Inferior parietal cortex (tissue), 1 donor: ENCODE measurements at regions not wholly inside any gene's neighbourhood (a gene's known extent, or its start where the extent isn't known, plus 50 kb on each side); places are given as distances from the start of the nearest gene placed in this dataset.

Experiments
- DNase-seq: peaks from one replicate; pipeline ENCODE4 v3.0.0-alpha.2; 2016; ENCODE audit errors: extremely low spot score

DNA sequence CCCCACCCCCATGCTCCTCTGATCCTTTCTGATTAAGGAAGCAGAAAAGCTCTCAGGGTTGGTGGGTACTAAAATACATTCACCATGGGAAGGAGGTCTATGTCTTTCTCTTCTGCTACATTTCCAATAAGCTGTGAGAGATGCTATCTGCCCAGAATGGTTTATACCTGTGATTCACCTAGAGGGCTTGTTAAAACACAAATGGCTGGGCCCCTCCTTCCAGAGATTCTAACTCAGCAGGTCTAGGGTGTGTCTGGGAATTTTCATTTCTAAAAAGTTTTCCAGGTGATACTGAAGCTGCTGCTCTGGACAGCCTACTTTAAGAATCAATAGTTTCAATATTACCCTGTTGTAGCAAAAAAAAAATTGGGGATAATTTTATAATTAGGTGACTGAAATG, 772.2 kb upstream of the ZEB2 start:
- DNase-seq: no peak

DNA sequence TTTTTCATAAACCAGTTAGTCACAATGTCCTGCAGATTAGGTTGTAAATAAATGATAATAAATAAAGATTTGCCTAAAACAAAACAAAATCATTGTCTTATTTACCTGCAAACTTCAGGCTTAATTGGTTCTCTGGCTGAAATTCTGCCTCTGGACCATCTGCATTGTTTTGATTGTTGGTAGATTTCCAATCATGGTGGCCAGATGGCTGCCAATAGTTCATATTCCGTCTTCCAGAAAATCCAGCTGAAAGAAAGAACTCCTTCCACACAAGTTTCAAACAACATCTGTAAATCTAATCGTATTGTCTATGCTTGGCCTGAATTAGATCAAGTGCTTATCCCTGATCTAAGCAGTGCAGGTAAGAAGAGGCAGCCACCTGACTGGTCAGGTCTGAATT, 771.1 kb upstream of the ZEB2 start:
- DNase-seq: no peak

DNA sequence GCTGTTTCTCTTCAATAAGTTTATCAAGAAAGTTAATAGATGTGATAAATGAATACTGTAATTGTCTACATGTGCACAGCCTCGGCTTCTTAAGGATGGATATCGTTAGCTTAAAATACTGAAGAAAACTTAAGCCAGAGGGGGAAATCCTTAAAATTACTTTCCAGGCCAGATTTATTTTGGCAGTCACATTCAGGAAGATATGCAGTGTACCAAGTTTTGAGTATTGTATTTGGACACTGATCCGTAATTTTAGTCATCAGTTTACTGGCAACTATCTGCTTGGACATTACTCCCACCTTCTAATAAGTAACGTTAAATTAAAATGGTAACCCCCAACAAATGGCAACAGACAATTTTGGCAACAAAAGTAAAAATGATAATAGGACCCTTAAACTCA, 770.0 kb upstream of the ZEB2 start:
- DNase-seq: no peak

DNA sequence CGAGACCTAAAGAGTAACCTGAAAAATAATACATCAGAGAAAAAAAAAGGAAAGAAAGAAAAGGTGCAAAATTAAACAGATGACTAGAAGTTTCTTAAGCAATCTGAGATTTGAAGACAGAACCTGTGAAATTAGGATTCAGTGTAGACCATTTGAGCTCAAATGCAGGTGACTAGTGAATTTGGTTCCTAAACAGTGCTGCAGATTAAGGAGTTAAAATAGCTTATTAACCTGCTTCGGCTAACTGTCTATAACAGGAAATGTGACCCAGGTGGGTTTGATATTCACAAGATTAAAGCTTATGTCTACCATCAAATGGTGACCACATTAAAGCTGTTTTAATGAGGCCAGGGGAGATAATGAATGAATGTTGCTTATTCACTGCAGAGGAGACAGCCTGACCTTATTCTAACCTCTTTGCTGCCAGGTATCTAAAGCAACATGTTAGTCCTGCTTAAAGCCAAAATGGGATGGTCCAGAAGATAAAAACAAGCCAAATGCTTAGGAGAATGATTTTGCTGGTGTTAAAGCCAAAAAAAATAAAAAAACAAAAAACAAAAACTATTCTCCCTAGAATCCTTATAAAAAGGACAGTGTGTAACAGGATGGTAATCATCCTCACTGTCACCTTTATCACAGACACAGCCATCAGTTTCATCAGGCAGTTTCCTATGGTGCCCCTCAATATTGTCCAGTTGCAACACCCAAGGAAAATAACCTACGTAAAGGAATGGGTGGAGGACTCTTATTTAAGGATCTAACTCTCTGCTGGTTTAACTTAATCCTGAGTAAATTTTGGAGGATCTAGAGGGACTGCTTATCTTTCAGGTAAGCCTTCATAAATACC, 769.0 kb upstream of the ZEB2 start:
- no peak for DNase-seq

DNA sequence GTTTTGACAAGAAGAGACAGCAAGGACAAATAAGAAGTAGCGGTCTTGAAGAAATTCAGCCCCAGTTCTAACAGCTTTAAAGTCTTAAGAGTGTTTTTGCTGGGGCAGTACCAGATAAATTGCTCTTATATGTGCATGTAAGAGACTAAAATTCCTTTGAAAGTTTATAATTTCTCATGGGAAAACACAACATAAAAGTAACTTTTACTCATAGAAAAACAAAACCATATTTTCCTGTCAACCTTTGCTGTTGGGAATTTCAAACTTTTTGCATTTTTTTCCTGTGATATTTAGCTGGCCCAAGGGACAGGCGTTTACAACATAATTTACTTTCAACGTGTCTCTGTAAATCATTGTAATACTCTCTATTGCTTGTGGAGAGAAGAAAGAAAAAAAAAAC, 767.8 kb upstream of the ZEB2 start:
- DNase-seq: no peak

DNA sequence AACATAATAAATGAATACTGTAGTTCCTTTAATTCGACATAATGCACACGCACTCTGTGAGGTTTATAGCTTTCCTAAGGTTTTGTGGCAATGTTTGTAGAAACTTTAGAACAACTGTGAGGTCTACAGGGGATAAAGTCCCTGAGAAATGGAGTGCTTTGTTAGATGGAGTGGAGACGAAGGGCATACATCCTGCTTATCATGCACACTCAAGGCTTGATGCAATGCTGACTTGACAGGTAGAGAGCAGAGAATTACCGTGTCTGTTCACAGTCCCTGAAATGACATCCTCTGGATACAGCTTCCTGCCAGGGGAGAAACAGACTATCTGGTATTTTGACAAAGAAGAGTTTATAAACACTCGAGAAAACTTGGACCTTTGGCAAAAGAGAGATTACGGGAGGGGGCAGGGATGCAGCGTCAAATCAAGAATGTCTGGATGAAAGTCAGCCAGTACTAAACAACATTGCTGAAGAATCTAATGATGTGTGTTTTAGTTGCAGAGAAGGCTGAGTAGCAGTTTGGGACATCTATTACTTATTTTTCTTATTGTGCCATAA, 766.9 kb upstream of the ZEB2 start:
- no peak for DNase-seq

DNA sequence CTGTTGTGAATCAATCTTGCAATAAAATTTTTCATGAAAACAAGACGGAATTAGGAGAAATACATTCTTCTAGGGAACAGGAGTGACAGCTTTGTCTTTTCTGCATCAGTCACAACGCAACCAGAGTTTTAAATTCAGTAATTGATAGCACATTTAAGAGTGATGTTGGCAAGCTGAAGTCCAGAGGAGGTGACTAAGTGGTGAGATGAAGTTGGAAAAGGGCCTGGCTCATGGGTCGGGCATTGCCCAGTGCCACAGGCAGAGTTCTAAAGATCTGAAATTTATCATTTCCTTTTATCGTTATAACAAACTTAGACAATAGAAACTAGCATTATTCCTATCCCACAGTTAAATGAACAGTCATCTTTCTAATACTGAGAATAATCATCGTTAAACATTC, 764.6 kb upstream of the ZEB2 start:
- no peak for DNase-seq

DNA sequence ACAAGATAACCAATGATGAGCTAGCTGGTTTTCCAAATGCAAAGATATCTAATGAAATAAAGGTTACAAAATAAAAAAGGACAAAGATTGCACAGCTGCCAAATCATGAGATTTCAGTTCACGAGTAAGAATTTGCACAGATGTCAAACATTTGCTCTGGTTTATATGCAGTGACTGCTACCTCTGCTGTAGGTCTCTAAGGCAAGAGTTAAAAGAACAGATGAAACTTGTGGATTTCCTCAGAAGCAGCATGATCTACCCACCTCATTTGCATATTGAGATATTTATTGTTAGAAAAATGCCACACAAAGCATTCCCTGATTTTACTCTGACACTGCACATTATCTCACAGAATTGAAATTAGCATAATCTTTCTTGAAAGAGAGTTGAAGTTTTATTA, 763.2 kb upstream of the ZEB2 start:
- DNase-seq: no peak

DNA sequence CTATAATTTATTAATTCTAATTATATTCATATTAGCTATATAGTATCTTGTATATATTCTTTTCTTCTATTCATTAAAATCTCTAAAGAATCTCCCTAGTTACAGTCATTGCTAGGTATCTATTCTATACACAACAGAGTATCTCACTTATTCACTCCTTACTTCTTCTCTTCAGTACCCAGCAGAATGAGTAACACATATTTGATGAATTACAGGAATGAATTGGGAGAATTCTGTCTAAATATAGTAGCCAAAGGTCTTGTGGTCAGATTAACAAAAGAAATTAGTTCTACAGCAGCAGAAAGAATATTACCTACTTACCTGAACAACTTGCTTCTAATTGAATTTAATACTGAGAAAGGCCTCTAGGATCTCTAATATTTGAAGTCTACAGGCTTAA, 758.0 kb upstream of the ZEB2 start:
- DNase-seq: no peak

DNA sequence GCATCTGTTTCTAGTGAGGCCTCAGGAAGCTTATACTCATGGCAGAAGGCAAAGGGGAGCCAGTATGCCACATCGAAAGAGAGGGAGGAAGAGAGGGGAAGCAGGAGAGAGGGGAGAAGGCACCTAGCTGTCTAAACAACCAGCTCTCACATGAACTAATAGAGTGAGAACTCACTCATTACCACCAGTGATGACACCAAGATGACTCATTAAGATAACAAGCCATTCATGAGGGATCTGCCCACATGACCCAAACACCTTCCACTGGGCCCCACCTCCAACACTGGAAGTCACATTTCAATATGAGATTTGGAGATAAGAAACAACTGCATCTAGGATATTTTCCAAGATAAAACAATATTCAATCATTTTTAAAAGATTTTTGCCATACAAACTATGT, 753.9 kb upstream of the ZEB2 start:
- no peak for DNase-seq

DNA sequence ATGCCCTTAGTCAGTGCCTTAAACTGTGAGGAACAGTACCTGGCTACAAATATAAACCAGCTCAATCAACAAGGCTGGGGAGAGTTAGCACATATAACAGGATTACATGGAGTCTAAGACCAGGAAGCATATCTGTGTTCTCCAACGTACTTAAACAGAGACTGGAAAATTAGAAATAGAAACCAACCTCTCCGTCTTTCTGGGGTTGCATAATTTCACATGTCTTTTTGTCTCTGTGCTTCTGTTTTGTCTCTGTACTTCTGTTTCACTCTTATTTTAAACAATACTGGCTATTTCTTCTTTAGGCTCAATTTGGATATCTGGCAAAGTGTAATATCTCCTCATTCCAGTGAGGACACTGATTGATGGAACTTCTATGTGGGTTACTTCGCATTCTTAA, 749.0 kb upstream of the ZEB2 start:
- no peak for DNase-seq

DNA sequence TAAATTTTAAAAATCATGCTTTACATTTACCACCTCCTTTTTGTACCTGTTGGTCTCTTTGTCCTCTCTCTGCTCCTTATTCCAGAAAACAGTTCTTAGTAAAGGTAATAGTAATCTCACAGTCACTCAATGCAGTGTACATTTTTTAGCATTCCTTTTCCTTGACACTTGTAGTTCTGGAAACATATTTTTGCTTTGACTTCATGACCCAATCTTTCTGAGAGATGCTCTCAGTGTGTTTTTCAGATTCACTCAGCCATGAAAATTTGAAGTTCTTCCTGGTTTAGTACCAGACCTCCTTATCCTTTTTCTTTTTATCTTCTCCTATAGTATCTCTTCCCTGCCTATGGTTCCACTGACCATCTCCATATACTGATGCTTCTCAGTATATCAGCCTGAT, 747.5 kb upstream of the ZEB2 start:
- no peak for DNase-seq

DNA sequence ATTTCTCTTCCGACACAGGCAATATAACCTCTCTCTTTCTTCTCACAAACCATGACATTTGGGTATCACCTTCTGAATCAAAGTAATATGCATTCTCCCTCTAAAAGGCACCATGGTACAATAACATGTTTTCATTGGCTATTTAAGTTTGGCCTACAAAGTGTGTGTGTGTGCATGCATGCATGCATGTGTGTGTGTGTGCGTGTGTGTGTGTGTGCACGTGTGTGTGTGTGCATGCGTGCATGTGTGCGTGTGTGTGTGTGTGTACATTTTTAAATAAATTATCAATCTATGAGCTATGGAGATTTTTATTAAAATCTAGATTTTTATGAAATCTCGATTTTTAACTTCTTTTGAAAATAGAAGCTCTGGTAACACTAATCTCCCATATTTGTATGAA, 745.3 kb upstream of the ZEB2 start:
- no peak for DNase-seq

DNA sequence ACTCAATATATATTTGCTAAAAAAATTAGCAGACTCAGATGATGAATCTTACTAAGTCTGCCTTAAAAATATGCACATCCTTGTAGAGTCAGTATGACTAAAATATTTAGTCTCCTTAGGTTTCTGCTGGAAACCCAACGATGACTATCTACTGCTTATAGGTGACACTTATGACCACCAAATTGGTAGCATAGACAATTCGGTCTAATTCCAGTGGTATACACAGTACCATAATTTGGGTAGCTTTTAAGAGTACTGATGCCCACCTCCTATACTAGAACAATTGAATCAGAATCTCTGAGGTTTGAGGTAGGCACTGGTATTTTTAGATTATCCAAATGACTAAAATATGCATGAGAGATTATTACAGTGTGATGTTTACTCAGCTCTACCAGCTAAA, 740.8 kb upstream of the ZEB2 start:
- DNase-seq: no peak

DNA sequence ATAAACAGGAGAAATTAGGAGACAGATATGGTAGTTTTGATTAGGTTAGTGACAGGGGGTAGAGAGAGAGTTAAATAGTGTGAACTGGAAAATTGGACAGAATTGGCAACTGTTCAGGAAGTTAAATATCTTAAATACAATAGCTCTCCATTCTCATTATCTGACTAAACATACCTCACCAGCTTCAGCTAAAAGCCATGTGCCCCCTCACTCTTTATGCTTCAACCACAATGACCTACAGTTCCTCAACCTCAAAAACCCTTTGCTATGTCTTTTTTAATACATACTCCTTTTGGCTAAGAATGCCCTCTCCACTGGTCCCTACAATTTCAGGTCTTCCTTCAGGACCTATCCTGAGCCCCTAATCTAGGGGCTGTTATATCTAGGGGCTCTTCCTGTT, 740.2 kb upstream of the ZEB2 start:
- no peak for DNase-seq

DNA sequence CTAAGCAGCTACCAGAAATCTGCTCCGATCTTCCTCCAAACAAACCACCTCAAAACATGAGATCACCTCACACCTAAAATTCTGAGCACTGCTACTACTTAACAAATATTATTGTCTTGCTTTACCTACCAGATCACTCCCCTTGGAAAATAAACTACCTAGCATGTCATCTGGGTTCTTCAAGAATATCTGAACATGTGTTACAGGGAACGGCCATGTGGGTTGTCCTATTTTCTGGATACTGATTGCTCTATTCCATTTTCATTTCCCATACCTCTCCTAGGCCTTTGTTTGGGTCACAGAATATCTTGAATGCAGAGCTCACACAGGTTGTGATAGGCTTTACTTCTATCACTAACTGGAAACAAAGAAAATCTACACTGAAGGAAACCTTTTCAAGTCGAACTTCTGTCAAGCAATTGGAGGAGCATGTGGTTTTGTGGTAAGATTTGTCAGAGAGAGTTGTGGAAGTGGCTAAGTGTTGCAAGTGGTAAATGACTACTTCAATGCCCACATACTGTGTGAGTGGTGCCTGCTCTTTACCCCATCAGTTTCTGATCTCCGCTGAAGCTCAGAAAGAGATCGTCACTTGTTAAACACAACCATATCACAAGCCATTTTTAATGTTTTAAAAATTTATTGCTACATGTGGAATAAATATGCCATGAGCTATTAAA, 739.1 kb upstream of the ZEB2 start:
- DNase-seq: no peak

DNA sequence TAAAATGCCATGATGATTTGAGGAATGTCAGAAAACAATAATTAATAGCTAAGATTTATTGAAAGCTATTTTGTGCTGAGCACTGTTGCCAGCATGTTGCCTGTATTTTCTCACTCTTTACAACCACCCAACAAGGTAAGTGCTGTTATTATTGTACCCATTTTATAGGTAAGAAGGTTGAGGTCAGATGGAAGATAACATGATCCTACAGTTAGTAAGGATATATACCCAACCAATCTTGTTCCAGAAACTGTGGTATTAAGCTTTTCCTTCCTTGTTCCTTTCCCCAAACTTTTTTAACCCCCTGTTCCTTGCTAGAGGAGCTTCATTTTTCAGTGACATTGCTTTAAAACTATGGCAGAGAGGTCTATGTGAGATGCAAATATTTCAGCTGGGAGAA, 738.0 kb upstream of the ZEB2 start:
- DNase-seq: no peak

DNA sequence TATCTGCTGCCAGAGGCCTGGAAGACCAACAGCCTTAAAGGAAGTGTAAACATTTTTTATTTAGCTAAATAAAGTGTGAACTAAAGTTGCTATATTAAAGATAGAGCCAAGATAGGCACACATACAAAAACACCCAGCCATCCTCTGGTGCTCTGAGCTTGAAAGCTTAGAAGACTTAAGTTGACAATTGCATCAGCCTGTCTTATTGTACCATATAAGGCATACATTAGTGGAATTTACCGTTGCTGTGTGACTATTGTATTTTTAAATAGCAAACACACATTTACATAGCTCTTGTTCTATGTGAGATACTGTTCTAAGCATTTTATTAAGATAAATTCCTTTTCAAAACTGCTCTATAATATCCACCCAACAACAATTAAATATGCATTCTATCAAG, 736.6 kb upstream of the ZEB2 start:
- DNase-seq: no peak

DNA sequence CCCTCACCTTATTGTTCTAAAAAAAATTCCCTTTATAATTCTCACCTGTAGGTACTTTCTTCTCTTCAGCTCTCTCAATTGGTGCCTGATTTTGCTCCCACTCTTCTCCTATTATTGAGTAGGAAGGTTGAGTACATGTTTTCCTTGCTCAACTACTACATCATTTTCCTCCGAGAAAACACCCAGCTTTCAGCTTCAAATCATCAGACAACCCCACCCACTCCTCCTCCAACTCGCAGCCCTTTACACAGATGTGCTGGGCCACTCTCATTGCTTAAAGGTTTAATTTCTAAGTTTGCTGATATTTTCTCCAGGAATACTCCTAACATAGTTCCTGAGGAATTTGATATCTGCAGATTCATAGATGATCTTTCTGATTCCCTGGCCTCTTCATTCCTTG, 734.4 kb upstream of the ZEB2 start:
- no peak for DNase-seq

DNA sequence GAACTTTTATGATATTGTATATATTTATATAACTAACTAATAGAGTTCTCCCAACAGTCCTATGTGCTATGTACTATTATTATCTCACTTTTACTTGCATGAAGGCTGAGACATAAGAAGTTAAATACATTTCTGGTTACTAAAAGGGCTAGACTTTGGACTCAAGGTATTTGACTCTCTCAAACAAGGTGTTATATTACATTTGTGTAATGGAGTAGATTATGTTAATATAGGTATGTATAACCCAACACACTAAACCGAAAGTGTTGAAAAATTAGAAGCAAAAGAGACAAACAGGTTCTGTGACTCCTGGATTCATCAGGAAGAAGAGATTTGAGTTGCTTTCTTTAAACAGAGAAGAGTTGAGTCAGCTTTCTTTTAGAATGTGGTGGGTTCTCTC, 733.6 kb upstream of the ZEB2 start:
- no peak for DNase-seq

DNA sequence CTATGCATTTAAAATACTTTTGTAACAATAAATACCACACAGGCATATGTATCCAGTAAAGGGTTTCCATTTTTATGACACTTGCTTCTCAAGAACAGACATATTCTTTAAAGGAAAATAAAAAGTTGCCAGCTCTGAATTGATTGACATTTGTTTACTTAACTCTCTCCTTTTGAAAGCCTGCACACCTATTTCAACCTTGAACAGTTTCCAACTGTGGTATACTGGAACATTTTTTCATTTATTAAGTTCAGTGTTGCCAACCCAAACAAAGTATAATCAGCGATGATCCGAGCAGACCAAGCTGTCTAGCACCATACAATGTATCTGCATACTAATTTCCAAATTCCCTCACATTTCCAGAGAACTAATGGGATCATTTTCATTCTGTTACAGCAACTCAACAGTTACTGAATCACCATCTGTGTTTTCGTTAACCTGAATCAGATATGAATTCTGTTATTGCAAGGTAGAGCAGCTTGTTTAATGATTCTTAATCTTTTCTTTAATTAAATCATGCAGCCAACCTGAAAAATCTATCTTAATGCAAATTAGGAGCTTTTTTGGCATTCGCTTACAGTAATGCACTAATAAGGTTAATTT, 725.5 kb upstream of the ZEB2 start:
- no peak for DNase-seq

DNA sequence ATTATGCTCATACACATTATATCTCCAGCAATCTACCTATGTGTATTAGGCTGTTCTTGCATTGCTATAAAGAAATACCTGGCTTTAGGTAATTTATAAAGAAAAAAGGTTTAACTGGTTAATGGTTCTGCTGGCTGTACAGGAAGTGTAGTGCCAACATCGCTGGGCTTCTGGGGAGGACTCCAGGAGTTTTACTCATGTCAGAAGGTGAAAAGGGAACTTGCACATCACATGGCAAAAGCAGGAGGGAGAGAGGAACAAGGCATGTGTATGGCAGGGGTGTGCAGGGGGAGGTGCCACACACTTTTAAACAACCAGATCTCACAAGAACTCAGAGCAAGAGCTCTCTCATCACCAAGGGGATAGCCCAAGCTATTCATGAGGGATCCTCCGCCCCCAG, 715.4 kb upstream of the ZEB2 start:
- DNase-seq: no peak

DNA sequence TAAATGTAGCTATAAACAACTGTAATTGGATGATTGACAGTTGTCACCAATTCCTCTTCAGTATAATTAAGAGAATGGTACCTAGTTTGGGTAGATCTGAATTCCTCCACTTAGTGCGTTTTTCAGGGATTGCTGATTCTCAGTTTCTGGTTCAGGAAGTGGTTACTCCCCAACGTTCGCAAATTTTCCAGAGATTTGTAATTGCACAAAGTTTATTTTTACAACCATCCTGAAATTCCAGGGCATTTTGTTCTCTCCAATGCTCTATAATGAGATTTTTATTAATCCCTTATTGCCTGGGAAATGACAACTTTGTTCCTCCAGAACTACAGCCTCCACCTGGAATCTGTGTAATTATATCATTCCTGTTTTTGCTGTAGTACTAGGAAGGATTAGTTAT, 710.6 kb upstream of the ZEB2 start:
- no peak for DNase-seq
